NCI-H524 (cell line): ENCODE measurements at regions not wholly inside any gene's neighbourhood (a gene's known extent, or its start where the extent isn't known, plus 50 kb on each side); places are given as distances from the start of the nearest gene placed in this dataset.
A peak's percentile ranks its signal among the peaks of the same experiment; 100 is the strongest.

ENCODE experiments used
- DNase-seq, 2 experiments: peaks; one replicate each; lab custom pipeline; 2025; lab: John Stamatoyannopoulos, UW

DNA sequence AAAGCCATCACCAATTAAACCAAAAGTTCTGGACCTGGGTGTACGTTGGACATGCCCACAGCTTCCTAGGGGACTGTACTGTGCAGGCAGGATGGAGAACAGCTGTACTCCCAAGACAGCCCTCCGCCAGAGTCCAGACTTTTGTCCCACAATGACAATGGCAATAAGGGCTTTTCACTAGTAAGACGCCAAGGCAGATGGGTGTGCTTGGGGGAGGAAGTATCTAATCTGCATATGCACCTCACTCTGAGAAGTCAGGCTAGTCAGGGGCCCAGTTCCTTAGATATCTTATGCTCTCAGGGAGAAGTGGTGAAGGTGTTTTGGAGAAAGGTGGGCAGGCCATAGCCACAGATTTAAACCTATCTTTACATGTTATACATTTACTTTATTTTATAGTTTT lies 85.1 kb upstream of the USP47 start:
- DNase-seq, result peak in 1 of 2 experiments; percentile 30

DNA sequence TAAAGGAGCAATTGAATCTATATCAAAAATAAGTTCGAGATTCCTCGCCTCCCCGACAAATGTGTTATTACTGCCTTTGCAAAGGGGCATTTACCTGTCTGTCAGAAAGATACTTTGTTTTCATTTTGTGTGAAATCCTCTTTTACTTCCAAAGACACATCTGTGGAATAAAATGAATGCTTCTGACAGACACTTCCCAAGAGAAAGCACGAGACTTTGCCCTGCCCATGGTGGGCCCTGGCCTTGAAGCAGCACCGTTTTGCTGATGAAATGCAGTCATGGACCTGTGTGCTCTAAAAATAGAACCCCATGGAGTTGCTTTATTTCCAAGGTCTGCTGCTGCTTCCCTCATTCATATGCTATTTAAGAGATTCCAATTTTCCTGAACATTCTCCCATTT lies 85.9 kb upstream of the USP47 start:
- no peak for DNase-seq

DNA sequence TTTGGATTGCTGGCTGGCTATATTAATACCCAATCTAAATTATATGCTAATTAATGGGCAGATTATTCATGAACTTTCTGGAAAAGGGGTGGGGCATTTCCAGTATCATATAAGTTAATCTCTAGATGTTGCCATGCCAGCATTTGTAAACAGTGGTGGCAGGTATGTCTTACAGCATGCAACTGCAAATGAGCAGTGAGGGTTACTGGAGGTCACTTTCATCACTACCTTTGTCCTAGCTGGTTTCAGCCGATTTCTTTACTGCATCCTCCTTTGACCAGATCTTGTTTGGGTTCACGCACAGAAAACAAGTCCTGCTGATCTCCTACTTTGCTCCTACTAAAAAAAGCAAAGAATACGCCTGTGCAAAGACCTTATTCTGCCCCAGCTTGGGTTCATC lies 89.1 kb upstream of the USP47 start:
- no peak for DNase-seq

DNA sequence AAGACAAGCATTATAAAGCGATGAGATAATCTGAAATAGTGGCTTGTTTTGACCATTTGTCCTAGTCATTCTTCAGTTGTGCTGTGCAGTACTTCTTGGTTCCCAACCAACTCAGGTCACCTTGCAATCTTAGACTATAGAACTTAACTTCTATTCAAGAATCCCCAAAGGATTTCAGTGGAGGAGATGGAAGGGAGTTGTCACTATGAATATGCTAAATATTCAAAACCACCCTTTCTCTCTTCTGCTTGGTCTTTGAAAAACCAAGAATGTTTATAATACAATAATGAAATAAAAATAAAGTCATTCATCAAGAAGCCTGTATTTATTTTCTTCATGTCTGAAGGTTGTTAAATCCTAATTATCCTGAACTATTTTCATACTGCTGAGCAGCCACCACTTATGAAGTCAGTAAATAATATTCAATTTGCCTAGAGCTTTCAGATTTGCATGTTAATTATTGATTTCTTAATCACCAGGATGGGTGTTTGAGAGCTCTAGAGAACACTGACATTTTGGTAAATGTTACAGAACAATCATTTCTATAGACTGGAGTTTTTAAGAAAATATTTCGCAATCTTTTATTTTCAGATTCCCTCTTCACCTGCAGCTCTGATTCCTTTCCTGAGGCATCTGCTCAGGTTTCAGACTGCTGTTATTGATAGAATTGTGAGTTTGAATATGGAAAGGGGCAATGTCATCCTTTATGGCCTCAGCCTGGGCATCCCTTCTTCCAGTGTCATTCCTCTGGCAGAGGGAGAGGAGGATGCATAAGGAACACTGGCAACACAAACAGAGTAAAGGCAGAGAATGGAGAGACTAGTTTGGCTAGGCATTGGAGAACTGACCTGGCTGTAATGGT lies 91.5 kb upstream of the USP47 start:
- DNase-seq, result no peak

DNA sequence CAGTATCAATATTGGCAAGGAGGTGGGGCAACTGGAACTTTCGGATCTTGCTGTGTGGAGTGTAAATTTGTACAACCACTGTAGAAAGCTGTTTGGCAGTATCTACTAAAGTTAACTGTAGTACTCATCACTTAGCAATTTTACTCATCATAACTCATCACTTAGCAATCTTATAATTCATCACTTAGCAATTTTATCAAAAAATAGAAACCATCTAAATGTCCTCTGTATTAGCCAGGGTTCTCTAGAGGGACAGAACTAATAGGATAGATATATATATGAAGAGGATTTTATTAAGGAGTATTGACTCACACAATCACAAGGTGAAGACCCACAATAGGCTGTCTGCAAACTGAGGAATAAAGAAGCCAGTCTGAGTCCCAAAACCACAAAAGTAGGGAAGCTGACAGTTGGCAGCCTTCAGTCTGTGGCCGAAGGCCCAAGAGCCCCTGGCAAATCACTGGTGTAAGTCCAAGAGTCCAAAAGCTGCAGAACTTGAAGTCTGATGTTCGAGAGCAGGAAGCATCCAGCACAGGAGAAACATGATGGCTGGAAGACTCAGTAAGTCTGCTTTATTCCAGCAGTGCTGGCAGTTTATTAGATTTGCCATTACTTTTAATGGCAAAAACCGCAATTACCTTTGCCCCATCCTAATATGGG lies 92.9 kb upstream of the USP47 start:
- no peak for DNase-seq

DNA sequence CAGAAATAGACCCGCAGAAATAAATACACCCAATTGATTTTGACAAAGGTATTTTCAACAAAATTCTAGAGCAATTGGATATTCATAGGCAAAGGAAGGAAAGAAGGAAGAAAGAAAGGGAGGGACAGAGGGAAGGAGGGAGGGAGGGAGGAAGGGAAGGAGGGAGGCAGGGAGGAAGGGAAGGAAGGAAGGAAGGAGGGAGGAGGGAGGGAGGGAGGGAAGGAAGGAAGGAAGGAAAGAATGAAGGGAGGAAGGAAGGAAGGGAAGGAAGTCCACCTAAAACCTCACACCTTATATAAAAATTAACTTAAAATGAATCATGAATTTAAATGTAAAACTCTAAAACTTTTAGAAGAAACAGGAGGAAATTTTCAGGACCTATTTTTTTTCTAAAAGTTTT lies 94.2 kb upstream of the USP47 start:
- DNase-seq, result no peak

DNA sequence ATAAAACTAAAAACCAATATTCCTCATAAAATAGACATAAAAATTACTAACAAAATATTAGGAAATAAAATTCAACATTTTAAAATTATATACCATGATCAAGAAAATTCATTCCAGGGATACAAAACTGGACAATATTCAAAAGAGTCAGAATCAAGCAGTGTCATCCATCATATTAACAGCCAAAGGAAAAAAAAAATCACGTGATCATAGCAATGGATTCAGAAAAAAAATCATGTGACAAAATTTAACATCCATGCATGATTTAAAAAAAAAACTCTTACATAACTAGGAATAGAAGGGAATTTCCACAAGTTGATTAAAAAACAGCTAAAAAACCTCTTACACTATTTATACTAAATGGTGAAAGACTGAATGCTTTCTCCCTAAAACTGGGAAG lies 95.3 kb upstream of the USP47 start:
- DNase-seq, result no peak

DNA sequence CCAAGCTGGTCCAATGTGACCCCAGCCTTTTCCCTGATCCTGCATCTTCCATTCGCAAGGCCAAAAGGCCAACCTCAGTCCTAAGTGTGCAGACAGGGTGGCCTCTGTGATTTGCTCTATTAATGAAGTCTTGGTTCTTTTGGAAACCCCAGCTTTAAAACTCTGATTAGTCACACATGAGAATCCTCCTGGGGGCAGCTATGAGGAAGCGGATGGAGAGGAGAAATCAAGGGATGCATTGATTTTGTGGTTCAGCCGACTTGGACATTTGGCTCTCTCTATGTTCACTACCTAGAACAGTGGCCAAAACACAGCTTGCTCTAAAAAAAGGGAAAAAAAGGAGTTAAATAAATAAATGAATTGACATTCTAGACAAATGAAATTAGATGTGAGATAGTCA lies 98.6 kb upstream of the USP47 start:
- no peak for DNase-seq

DNA sequence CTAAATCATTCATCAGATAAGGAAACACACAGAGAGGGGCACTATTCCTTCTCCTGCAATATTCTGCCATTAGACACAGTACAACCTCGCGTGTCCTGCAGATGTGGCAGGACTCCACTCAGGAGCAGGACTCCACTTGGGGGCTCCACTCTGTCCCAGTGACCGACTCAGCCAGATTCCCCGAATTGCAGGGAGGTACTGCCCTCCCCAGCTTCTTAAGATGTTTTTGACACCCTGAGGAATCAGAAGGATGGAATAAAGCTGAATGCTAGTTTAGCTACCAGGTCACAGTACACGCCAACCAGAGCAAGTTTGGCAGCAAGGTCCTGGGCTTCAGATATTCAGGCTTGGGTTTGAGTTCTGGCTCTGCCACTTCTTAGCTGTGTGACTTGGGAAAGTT lies 99.3 kb upstream of the USP47 start:
- no peak for DNase-seq

DNA sequence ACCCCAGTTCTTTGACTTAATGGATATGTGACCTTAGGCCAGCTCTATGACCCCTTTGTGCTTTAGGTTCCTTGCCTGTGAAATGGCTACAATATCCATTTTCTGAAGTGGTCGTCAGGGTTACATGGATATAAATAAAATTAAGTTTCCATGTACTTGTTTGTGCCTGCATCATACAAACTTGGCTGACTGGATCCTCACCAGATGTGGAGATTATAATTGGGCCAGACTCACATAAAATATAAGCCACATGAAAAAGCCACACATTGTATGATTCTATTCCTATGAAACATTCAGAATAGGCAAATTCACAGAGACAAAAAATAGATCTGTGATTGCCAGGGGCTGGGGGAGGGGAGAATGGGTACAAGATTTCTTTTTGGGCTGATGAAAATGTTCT lies 100.9 kb upstream of the USP47 start:
- no peak for DNase-seq

DNA sequence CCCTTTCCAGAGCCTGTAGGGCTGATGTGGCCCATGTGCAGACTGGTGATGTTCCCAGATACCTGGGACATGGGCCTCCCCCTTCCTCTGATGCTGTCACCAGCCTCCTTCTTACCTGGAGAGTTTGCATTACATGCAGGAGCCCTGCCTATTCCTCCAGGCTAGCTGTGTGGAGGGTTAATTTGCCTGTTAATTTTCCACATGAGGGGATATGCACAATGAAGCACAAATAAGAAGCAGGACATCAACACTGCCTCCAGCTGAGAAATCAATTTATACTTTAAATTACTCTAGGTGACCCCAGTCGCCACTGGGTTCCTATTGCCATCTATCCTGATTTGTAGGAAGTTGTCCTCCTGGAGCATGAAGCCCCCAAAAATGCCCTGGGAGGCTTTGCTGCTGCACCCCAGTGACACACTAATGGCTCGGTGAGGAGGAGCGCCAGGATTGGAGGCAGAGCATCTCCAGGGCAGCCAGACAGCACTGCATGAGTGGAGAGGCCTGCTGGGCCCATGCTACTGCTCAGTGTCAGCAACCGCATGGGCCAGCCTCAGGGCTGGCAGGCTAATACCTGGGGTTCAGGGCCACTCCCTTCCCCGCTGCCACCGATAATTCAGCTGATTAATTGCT lies 101.6 kb upstream of the USP47 start:
- no peak for DNase-seq

DNA sequence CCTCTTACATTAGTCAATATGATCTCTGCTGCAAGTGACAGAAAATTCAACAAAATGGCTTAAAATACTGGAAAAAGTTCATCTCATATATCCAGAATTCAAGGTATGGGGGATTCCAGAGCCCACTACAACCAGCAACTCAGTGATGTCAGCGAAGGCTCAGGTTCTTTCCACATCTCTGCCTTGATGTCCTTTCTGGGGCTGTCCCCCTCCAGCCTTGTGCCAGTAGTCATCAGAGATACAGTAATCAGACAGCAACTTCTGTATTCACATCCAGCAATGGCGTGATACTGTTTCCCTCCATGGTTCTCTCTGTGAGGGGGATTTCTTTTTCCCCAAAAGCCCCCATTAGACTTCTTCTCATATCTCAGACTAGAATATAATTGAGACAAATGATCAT lies 103.4 kb upstream of the USP47 start:
- DNase-seq, result no peak

DNA sequence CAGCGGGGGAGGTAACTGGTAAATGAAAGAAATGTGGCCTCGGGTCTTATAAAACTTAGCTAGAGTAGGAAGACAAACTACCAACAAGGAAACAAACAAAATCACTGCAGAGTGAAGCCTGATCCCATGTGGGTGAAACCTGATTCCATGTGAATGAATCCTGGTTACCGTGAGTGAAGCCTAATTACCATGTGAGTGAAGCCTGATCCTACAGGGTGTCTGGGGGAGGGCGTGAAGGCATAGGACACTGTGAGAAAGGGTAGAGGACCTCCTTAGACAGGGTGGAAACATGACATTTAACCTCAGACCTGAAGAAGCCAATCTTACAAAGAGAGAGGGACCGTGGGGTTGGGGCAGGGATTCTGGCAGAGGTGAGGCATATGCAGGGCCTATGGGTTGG lies 106.2 kb upstream of the USP47 start:
- DNase-seq, result peak in 1 of 2 experiments; percentile 36

DNA sequence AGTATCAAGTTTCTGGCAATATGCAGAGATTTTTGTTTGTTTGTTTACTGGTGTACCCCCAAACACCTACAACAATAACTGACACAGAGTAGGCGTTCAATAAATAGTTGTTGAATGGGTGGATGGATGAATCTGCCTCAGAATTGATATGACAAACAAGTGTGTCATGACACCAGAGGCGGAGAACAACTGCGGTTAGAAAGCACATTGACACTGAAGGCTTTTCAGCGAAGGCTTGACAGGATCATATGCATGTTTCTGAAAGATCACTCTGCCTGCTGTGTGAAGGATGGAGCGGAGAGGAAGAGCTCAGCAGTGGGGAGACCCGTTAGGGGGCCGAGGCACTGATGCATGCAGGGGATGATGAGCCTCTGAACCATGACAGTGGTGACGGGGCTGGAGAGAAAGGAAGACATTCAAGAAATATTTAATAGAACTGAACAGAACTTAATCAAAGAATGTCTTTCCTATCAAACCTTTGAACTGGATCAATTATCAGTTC lies 108.5 kb upstream of the USP47 start:
- DNase-seq, result no peak

DNA sequence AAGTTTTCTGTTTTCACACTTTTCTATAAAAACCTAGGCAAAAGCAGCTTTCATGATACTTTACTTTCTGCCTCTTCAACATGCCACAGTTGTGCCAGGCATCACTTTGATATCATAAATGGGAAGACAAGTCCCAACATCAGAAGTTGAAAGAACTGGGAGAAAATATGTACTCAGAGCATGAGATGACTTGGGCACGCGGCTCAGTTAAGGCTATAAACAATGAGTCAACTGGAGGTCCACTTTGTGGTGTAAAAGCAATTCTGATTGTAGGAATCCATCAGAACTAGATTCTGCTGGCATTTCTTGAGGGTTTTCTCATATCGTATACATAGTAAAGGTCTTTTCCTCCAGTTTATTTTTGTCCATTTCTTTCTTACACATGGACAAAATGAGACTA lies 109.7 kb upstream of the USP47 start:
- DNase-seq, result no peak

DNA sequence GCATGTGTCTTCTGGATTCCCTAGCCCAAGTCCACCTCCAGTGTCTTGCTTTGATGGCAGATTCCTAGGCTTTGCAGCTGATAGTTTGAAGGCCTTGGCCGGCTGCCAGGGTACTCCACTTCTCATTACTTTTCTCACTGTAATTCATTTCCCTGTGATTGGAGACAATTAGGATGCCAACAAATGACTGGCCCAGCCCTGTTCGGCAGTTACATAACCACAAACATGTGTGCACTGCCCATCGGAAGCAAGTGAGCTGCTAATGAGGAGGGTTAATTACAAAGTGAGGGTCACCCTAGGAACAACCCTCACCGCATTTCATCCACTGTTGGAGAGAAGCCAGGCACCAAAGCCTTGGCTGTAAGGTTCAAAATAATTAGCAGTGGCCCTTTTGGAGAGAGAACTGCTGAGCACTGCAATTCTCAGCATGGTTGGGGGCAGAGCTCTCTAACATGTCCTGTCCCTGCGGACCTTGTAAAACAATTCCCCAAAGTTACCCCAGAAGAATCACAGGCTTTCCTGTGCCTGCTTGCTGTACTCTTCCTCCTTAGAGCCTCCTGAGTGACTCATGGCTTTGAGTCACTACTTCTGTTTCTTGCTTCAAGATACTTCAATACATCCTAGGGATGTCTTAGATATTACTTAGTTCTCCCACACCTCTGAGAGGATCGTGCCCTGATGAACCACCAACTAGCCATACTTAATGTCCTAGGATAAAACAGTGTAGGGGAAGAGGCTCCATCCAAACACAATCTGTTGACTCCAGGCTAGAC lies 109.7 kb upstream of the GALNT18 start:
- DNase-seq, result peak in 1 of 2 experiments; percentile 41

DNA sequence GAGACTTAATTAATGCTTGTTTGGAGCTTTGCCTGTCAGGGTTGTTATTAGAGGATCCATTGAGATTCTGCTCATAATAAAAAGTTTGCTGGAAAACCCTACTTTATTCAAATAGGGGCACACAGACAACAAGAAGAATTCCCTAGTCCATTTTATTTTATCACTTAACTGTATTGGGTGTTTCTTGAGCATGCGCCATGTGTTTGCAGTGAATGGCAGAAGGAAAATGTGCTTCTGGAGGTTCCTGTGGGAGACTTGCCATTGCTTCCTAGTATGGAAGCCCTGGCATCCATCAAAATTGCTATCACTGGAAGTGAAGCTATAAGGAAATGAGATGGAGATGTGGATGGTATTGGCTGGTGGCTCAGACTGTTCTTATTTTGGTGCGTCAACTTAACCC lies 106.6 kb upstream of the GALNT18 start:
- no peak for DNase-seq

DNA sequence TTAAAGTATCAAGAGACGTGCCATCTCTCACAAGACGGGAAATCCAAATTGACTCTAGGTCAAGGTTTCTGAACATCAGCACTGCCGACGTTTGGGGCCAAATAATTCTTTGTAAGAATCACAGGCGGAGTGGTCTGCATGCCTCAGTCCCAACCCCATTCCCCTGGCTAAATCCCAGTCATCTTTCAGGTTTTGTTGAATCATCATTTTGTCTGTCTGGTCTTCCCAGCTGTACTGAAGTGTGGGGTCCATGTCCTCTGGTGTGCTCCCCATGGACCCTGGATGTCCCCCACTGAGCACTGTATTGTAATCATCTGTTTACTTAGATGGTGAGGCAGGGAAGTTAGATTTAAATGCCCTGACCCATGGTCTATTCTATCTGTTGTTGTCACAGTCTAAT lies 103.6 kb upstream of the GALNT18 start:
- DNase-seq, result no peak

DNA sequence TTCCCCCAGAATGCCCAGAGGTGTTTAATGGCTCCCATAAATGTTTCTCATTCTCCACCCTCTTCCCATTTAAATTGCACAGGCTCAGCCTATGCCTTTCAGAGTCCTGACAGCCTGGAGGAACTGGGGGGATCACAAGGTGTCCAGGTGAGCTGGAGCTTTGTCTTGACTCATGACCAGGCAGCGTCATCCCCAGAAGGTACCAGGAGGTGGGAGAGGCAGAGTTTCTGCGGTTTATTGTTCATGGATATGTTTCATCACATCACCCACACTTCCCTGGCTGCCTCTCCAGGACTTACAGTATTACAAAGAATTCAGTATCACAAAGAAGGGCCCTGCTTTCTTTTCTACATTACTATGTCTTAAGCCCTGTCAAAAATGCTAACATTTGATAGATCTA lies 103.2 kb upstream of the GALNT18 start:
- no peak for DNase-seq

DNA sequence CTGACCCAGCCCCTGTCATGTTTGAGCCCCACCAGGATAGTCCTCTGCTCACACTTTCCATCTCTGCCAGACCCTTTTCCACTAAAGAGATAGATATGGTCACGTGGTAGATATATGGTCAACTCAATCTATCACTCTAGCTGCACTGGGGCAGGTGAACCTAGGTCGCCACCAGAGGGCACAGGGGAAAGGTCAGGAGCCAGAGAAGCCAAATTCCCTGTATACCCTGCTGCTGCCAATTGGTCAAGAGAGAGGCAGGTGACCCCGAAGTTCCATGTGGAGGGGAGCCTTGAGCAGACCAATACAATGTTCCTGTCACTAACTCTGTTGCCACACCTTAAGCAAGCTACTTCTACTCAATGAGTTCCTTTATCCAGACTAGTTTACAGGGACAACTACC lies 101.1 kb upstream of the GALNT18 start:
- DNase-seq, result no peak

DNA sequence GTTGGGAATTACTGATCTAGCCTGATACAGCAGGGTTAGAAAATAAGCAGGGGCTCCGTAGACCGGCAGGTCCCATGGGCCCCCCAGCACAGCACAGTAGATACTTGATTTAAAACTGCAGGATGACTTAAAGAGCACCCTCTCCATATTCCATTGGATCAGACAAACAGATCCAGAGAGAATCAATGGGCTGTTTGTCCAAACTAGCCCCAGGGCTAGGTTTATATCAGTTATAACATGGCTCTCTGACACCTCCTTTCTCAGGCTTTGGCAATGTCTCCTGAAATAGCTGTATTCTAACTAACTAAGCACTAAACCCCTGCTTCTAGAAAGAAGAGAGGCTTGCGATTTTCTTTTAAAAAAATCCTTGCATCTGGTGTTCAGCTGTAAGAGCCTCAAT lies 100.4 kb upstream of the GALNT18 start:
- no peak for DNase-seq

DNA sequence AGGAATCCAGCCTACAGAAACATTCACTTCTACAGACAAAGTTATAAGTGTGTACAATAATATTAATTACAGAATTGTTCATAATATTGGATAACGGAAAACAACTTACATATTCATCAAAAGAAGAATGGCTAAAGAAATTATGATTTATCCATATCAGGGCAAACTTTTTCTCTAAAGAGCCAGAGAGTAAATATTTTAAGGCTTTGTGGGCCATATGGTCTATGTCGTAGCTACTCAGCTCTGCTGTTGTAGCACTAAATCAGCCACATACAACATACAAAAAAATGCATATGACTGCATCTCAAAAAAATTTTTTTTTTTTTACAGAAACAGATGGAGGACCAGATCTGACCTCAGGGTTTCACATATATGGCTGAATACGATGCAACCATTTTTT lies 96.7 kb upstream of the GALNT18 start:
- no peak for DNase-seq
